ENCODE measurements at regions not wholly inside any gene's neighbourhood (a gene's known extent, or its start where the extent isn't known, plus 50 kb on each side); places are given as distances from the start of the nearest gene placed in this dataset.

DNA sequence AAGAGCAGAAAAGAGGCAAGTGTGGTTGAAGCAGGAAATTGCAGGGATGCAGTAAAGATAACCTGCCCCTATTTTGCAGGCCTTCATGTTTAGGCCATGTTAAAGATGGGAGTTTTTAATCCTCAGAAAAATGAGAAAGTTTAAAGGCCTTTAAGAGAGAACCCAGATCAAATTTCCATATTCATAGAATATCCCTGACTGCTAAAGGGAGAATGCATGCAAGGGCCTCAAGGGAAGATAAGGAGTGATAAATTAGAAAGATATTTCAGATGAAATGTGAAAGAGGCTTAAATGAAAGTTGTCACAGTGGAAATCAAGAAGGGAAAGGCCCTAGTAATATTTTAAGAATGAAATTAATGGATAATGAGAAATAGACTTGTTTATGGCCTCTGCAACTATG lies 292.1 kb downstream of the SATB1 start:
- ChIA-PET POLR2A (no interaction called here), CTCF (no interaction called here)
- DNase-seq, result no peak
- Mint-ChIP-seq H3K4me3 (no peak overlapping the region), H3K4me1 (ENCODE audit: low read depth) (no peaks in the 10 kb centered on the region), H3K27ac (no peak overlapping the region), H3K27me3 (ENCODE audit: low read depth) (no peaks in the 10 kb centered on the region), H3K9me3 (ENCODE audit: insufficient read depth) (no peaks in the 10 kb centered on the region), H3K36me3 (ENCODE audit: low read depth) (no peaks in the 10 kb centered on the region)
- ATAC-seq, result no peak

DNA sequence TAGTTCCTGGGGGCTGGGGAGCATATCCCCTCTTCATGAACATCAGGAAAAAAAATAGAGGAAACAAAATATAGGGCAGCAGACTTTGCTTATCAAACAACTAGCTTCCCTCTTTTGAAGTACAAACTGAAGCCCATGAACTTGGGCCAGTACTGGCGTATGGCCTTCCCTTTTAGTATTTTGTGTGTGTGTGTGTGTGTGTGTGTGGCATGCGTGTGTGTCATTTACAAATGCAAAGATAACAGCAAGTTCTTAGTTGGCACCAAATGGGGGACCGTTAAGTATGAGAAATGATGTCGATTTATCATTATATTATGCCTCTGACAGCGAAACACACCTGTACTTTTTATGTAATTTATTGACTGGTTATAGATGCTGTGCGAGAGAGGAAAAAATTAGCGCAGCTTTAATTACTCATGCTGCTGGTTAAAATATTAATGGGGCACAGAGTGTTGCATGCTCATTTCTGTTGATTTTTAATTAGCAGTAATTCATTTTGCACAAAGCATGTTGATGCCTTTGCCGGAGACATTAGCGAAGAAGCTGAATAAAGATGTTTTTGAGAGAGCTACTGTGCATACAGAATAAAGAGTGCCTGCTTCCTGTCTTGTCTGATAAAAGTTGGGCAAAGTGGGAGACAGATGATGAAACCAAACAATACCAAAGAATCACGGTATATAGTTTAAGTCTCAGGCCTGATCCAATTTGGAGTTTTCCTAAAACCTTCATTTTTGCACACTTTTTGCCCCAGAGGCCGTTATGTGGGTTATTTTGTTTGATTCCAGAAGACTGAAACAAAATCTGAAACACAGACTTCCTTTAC lies 297.1 kb downstream of the SATB1 start:
- POLR2A ChIA-PET, result interaction anchor here (0.6 kb wide), 1 partner anchor 348 kb away, joined by 3 read pairs; no protein-coding TSS in a partner anchor
- H3K9me3 Mint-ChIP-seq (ENCODE audit: insufficient read depth), result no peaks in the 10 kb centered on the region
- H3K27ac Mint-ChIP-seq, result no peak overlapping the region
- CTCF ChIA-PET, result no interaction called here
- ATAC-seq (no peak), DNase-seq (no peak)
- H3K27me3 Mint-ChIP-seq (ENCODE audit: low read depth), result peaks cover 3% of the 10 kb centered on the region
- no peaks in the 10 kb centered on the region for H3K4me1 Mint-ChIP-seq (ENCODE audit: low read depth)
- no peaks in the 10 kb centered on the region for H3K36me3 Mint-ChIP-seq (ENCODE audit: low read depth)
- H3K4me3 Mint-ChIP-seq, result no peak overlapping the region

DNA sequence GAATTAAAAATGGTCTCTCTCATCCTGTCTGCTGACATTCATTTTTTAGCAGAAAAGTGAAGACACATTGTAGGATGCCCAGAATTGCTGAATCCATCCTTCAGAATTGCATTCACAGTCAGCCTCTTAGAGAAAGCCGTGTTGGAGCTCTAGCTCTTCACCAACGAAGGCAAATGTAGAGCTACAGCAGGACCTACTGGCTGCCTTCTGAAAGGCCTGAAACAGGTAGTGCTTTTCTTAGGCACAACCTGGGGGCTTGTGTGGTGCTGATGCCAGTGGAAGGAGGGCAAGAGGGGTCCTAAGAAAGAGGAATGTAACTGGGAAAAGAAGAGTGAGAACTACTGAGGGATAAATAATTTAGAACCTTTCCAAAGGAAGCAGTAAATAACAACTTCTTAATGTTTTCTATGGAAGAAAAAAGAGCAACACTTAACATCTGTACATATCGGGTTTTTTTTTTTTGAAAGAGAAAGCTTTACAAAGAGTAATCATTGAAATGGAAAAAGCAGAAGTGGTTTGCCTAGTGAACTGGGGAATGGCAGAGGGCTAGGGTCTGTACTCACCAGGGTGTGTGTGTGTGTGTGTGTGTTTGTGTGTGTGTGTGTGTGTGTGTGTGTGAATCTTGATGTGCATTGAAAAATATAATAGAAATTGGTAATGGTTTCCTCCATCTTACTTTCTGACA lies 297.8 kb downstream of the SATB1 start:
- ATAC-seq (no peak), DNase-seq (no peak)
- Mint-ChIP-seq H3K27ac (no peak overlapping the region), H3K9me3 (ENCODE audit: insufficient read depth) (no peaks in the 10 kb centered on the region), H3K4me1 (ENCODE audit: low read depth) (no peaks in the 10 kb centered on the region), H3K36me3 (ENCODE audit: low read depth) (no peaks in the 10 kb centered on the region), H3K27me3 (ENCODE audit: low read depth) (peaks cover 3% of the 10 kb centered on the region), H3K4me3 (no peak overlapping the region)
- CTCF ChIA-PET, result interaction anchor here (0.9 to 1.0 kb wide), 2 partner anchors 221 to 286 kb away, joined by 3 read pairs; no protein-coding TSS in a partner anchor
- POLR2A ChIA-PET, result interaction anchor here (0.6 kb wide), 1 partner anchor 348 kb away, joined by 3 read pairs; no protein-coding TSS in a partner anchor

DNA sequence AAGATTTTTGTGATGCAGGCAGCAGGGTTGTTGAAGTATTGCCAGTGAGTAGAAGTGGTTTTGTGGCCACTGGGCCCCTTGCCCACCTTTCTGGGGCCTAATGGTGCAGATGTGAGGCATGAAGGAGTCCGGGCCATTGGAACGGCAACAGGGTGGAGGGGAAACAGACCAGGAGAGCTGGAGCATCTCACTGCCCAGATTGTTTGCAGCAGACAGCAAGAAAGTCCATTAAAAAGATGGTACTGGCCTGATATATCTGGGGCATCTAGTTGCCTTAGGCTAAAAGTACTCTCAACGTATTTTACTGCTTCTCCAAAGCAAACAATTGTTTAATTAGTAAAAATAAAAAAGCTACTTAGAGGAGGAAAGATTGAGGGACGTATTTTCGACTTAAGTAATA lies 298.4 kb downstream of the SATB1 start:
- H3K9me3 Mint-ChIP-seq (ENCODE audit: insufficient read depth), result no peaks in the 10 kb centered on the region
- peaks cover 3% of the 10 kb centered on the region for H3K27me3 Mint-ChIP-seq (ENCODE audit: low read depth)
- no peak overlapping the region for H3K4me3 Mint-ChIP-seq
- H3K36me3 Mint-ChIP-seq (ENCODE audit: low read depth), result no peaks in the 10 kb centered on the region
- H3K4me1 Mint-ChIP-seq (ENCODE audit: low read depth), result no peaks in the 10 kb centered on the region
- H3K27ac Mint-ChIP-seq, result no peak overlapping the region
- POLR2A ChIA-PET, result no interaction called here
- ATAC-seq, result no peak
- no peak for DNase-seq
- CTCF ChIA-PET, result interaction anchor here (0.9 to 1.0 kb wide), 2 partner anchors 221 to 285 kb away, joined by 3 read pairs; no protein-coding TSS in a partner anchor

DNA sequence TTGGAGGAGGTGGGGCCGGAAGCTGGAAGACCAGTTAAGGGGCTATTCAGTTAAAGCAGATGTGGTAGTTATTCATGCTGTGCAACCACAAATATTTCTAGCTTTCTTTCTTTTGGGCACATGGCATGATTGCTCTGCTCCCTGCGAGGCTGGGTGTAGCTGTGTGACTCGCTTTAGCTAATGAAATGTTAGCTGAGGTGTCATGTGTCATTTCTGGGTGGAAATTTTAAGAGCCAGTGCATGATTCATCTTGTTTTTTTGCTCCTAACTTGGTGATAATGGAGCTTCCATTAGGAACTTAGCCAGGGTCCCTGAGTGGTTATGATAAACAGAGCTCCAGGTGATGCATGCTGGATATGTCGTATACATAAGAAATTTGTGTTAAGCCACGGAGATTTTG lies 300.6 kb downstream of the SATB1 start:
- DNase-seq, result no peak
- CTCF ChIA-PET, result no interaction called here
- Mint-ChIP-seq H3K4me1 (ENCODE audit: low read depth) (no peaks in the 10 kb centered on the region), H3K27ac (no peak overlapping the region), H3K9me3 (ENCODE audit: insufficient read depth) (no peaks in the 10 kb centered on the region), H3K27me3 (ENCODE audit: low read depth) (peaks cover 3% of the 10 kb centered on the region), H3K4me3 (no peak overlapping the region), H3K36me3 (ENCODE audit: low read depth) (no peaks in the 10 kb centered on the region)
- ATAC-seq, result no peak
- POLR2A ChIA-PET, result interaction anchor here (0.5 kb wide), 1 partner anchor 207 kb away, joined by 3 read pairs; no protein-coding TSS in a partner anchor

DNA sequence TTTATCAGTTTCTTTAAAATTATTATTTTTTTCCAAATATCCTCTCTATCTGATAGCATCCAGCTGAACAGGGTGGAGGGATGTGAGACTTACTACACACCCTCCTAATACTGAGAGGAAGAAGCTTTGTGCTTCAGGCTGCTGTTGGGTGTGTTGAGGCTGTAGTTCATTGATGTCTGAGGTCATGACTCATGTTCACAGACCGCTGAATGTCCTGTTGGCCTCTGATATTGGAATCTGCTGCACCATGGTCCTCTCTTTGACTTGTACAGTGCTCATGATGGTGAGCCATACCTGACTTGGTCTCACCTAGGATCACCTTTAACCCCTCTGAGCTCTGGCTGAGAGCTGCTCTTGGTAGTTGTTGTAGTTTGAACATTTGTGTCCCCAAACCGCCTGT lies 302.9 kb downstream of the SATB1 start:
- CTCF ChIA-PET, result interaction anchor here (0.8 kb wide), 1 partner anchor 10 kb away, joined by 3 read pairs; no protein-coding TSS in a partner anchor

DNA sequence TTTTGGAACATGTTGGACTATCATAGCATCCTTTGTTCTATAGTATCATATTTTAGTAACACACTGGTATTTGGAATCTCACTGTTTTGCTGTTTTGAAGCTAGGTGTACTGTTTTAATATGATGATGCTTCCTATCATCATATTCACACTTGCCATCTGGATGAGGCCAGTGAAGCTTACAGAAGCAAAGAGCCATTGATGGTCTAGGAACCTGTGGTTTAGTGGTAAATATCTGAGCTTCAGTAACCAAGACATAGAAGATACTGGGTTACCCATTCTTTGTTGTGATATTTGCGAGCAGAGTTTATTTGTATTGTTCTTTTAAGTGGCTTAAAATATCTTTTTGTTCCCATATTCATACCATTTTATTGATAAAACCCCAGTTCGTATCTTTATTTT lies 304.1 kb downstream of the SATB1 start:
- no peaks in the 10 kb centered on the region for H3K36me3 Mint-ChIP-seq (ENCODE audit: low read depth)
- H3K9me3 Mint-ChIP-seq (ENCODE audit: insufficient read depth), result no peaks in the 10 kb centered on the region
- no peaks in the 10 kb centered on the region for H3K4me1 Mint-ChIP-seq (ENCODE audit: low read depth)
- DNase-seq (no peak), ATAC-seq (no peak)
- H3K4me3 Mint-ChIP-seq, result no peak overlapping the region
- ChIA-PET CTCF (no interaction called here), POLR2A (interaction anchor here (0.5 kb wide), 1 partner anchor 273 kb away, joined by 3 read pairs; no protein-coding TSS in a partner anchor)
- no peaks in the 10 kb centered on the region for H3K27me3 Mint-ChIP-seq (ENCODE audit: low read depth)
- H3K27ac Mint-ChIP-seq, result no peak overlapping the region

More for the DNA sequence above, 302.9 kb downstream of the SATB1 start:
- Mint-ChIP-seq H3K36me3 (ENCODE audit: low read depth) (no peaks in the 10 kb centered on the region), H3K9me3 (ENCODE audit: insufficient read depth) (no peaks in the 10 kb centered on the region), H3K4me1 (ENCODE audit: low read depth) (no peaks in the 10 kb centered on the region), H3K4me3 (no peak overlapping the region), H3K27ac (no peak overlapping the region), H3K27me3 (ENCODE audit: low read depth) (peaks cover 3% of the 10 kb centered on the region)
- POLR2A ChIA-PET, result no interaction called here
- no peak for ATAC-seq
- DNase-seq, result no peak

DNA sequence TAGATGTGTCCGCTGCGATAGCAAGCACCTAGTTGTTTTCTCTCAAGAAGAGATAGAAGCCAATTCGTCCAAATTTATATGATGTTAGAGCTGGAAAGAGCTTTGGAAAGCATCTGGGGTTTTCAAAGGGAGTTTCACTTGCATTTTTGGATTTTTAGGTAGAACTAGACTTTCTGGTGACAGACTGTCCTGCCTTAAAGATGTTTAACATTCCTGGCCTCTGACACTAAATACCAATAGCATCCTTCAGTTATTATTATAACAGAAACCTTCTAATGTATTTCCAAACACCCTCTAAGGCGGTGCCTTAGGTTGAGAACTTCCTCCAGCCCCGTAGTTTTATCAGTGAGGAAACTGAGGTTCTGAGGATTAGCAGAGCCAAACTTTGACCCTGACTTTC lies 305.3 kb downstream of the SATB1 start:
- ATAC-seq (no peak), DNase-seq (no peak)
- H3K36me3 Mint-ChIP-seq (ENCODE audit: low read depth), result no peaks in the 10 kb centered on the region
- H3K4me3 Mint-ChIP-seq, result no peak overlapping the region
- ChIA-PET POLR2A (no interaction called here), CTCF (no interaction called here)
- no peak overlapping the region for H3K27ac Mint-ChIP-seq
- H3K9me3 Mint-ChIP-seq (ENCODE audit: insufficient read depth), result no peaks in the 10 kb centered on the region
- H3K4me1 Mint-ChIP-seq (ENCODE audit: low read depth), result no peaks in the 10 kb centered on the region
- H3K27me3 Mint-ChIP-seq (ENCODE audit: low read depth), result no peaks in the 10 kb centered on the region

DNA sequence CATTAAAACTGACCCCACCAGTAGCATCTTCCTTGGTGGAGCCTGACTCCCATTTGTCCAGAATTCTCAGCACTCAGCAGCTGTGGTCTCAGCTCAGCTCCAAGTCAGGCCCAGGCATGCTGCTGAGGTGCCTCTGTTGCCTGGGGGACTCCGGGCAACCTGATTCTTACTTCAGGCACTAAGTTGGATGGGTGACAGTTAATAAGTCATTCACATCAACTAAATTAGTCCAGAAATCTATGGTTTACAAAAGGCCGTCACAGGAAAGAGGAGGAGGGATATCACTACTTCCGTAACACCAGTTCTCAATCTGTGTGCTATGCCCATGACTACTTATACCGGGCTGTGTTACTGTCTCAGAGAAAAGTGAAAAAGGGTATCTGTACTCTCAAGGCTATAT lies 310.2 kb downstream of the SATB1 start:
- POLR2A ChIA-PET, result no interaction called here

DNA sequence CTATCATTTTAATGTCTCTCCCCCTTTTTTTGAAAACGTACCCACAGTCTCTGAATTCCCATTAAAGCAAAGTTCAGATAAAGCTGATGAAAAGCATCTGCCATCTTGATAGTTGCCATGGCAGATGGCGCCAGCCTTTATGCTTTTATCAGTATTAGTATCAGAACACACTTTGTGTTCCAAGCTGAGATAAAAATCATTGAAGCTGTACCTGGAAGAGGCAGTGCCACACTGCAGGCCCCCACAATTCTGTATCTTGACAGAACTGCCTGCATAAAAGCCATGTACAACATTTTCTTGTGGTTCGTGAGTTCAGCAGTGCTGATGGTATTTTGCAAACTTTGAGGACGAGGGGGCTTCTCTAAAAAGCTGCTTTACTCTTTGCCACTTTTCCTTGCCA lies 311.7 kb downstream of the SATB1 start:
- H3K4me1 Mint-ChIP-seq (ENCODE audit: low read depth), result peaks cover 4% of the 10 kb centered on the region
- no peak for DNase-seq
- ChIA-PET CTCF (interaction anchor here (0.6 to 0.8 kb wide), 2 partner anchors 74 to 219 kb away, joined by 3 read pairs; no protein-coding TSS in a partner anchor), POLR2A (no interaction called here)
- H3K4me3 Mint-ChIP-seq, result no peak overlapping the region
- ATAC-seq, result no peak
- peaks cover 3% of the 10 kb centered on the region for H3K36me3 Mint-ChIP-seq (ENCODE audit: low read depth)
- H3K9me3 Mint-ChIP-seq (ENCODE audit: insufficient read depth), result no peaks in the 10 kb centered on the region
- H3K27me3 Mint-ChIP-seq (ENCODE audit: low read depth), result no peaks in the 10 kb centered on the region
- H3K27ac Mint-ChIP-seq, result no peak overlapping the region

More for the DNA sequence above, 310.2 kb downstream of the SATB1 start:
- Mint-ChIP-seq H3K4me3 (no peak overlapping the region), H3K27me3 (ENCODE audit: low read depth) (no peaks in the 10 kb centered on the region), H3K4me1 (ENCODE audit: low read depth) (peaks cover 4% of the 10 kb centered on the region), H3K36me3 (ENCODE audit: low read depth) (peaks cover 3% of the 10 kb centered on the region), H3K9me3 (ENCODE audit: insufficient read depth) (no peaks in the 10 kb centered on the region), H3K27ac (no peak overlapping the region)
- CTCF ChIA-PET, result no interaction called here
- ATAC-seq (no peak), DNase-seq (no peak)

DNA sequence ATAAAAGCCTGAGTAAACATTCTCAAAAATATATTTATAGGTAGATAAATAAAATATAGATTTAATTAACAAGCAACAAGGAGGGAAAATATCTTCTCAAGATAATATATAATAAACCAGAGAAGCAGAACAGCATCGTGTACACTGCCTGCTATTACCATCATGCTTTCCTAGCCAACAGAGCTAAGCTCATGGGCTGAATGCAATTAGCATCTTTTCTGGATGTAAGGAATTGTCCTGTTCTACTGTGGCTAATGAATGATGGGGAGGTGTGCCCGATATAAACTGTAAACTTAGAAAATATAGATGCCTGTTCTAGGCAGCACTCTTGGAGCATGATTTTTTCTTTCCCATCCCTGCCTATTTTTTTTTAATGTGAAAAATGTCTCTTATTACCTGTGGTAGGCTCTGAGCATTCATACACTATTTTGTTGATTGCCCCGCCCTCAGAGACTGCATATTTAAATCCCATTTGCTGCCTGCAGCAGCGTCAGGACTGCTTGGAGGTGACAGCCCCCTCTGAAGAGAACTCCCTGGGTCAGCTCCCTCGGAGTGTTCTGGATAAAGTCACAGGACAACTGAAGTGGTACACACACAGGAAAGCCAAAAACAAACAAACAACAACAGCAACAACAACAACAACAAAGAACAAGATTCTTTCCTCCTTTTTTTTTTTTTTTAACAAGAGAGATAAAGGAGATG lies 312.3 kb downstream of the SATB1 start:
- POLR2A ChIA-PET, result no interaction called here
- no peak for DNase-seq
- peaks cover 4% of the 10 kb centered on the region for H3K4me1 Mint-ChIP-seq (ENCODE audit: low read depth)
- no peak overlapping the region for H3K27ac Mint-ChIP-seq
- no peak overlapping the region for H3K4me3 Mint-ChIP-seq
- CTCF ChIA-PET, result interaction anchor here (0.8 kb wide), 1 partner anchor 219 kb away, joined by 3 read pairs; no protein-coding TSS in a partner anchor
- H3K36me3 Mint-ChIP-seq (ENCODE audit: low read depth), result peaks cover 3% of the 10 kb centered on the region
- ATAC-seq, result no peak
- H3K27me3 Mint-ChIP-seq (ENCODE audit: low read depth), result no peaks in the 10 kb centered on the region
- no peaks in the 10 kb centered on the region for H3K9me3 Mint-ChIP-seq (ENCODE audit: insufficient read depth)

DNA sequence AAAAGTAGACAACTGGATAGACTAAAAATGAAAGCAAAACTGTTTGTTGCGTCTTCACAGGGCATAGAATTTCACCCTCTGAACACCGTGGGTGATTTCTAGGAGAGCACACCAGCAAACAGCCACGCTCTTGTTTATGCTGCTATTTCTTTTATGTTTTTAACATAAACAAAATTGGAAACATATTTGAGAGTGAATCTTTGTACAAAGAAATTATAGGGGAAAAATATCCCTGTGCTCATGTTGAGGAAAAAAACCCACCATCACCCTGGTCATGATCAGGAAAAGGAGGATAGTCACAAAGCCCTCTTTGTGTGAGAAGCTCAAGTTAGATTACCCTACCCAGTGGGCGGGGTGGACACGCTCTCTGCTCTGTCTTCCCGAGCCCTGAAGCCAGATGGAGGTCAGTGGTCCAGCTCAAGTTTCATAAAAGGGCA lies 313.3 kb downstream of the SATB1 start:
- peak; percentile 34 for DNase-seq
- Mint-ChIP-seq H3K4me3 (peak overlapping the region; percentile 73), H3K27me3 (ENCODE audit: low read depth) (no peaks in the 10 kb centered on the region), H3K9me3 (ENCODE audit: insufficient read depth) (no peaks in the 10 kb centered on the region), H3K4me1 (ENCODE audit: low read depth) (peaks cover 4% of the 10 kb centered on the region), H3K36me3 (ENCODE audit: low read depth) (peaks cover 3% of the 10 kb centered on the region), H3K27ac (peak overlapping the region; percentile 67)
- peak; percentile 94 for ATAC-seq
- ChIA-PET CTCF (no interaction called here), POLR2A (no interaction called here)
